BLaER1 treated with 17β-estradiol and CSF1 and Interleukin-3, amounts not matched to agents 10 nM and 100 nM (cell line): ENCODE measurements at regions not wholly inside any gene's neighbourhood (a gene's known extent, or its start where the extent isn't known, plus 50 kb on each side); places are given as distances from the start of the nearest gene placed in this dataset.
"Not testable (repeated sequence)": the region's sequence is repeated elsewhere in the genome, so short reads cannot be mapped to it uniquely, and the experiment has no call there.

Experiments
- H3K27ac ChIP-seq, 11 experiments: shearing (Covaris generic); formaldehyde crosslinking; 2 replicates each; pipeline ENCODE4 v1.8.1; 2022
- H3K27me3 ChIP-seq, 11 experiments: shearing (Covaris generic); formaldehyde crosslinking; 2 replicates each; pipeline ENCODE4 v1.8.1; 2022
- H3K36me3 ChIP-seq, 11 experiments: shearing (Covaris generic); formaldehyde crosslinking; 2 replicates each; pipeline ENCODE4 v1.8.1; 2022
- H3K4me1 ChIP-seq, 10 experiments: shearing (Covaris generic); formaldehyde crosslinking; 2 replicates each; pipeline ENCODE4 v1.8.1; 2022
- H3K4me2 ChIP-seq, 11 experiments: shearing (Covaris generic); formaldehyde crosslinking; 2 replicates each; pipeline ENCODE4 v1.8.1; 2022
- H3K4me3 ChIP-seq, 10 experiments: shearing (Covaris generic); formaldehyde crosslinking; 2 replicates each; pipeline ENCODE4 v1.8.1; 2022
- H3K9ac ChIP-seq, 11 experiments: shearing (Covaris generic); formaldehyde crosslinking; 2 replicates each; pipeline ENCODE4 v1.8.1; 2022
- H3K9me3 ChIP-seq, 11 experiments: shearing (Covaris generic); formaldehyde crosslinking; replicated peaks in 1 of 11; 2 replicates each; pipeline ENCODE4 v1.8.1; 2022
- H4K20me1 ChIP-seq, 11 experiments: shearing (Covaris generic); formaldehyde crosslinking; 2 replicates each; pipeline ENCODE4 v1.8.1; 2022
- Cebpa-rat ChIP-seq, 11 experiments: shearing (Covaris generic); IDR thresholded peaks; 2 replicates each; pipeline ENCODE4 v1.8.1; 2022

- TF ChIP-seq Cebpa-rat (IDR thresholded peaks at IDR 0.05): no peak
- no peaks in the 10 kb centered on the region for H3K4me1 ChIP-seq
These were observed 506.9 kb upstream of the NAALADL2 start for GRCh38 chr3:174352227-174352626.

GRCh38 chr3:174355505-174355904 is 503.6 kb upstream of the NAALADL2 start:
- H3K9ac ChIP-seq: no peak overlapping the region
- H3K36me3 ChIP-seq: no peaks in the 10 kb centered on the region
- peaks cover 0 to 19% (median 0%) of the 10 kb centered on the region in 11 experiments; a peak in 3 of 22 replicates for H3K9me3 ChIP-seq
- no peaks in the 10 kb centered on the region for H3K27me3 ChIP-seq
- H3K27ac ChIP-seq: no peak overlapping the region
- no peak overlapping the region for H3K4me3 ChIP-seq
- H4K20me1 ChIP-seq: no peaks in the 10 kb centered on the region
- H3K4me1 ChIP-seq: no peaks in the 10 kb centered on the region
- no peak for TF ChIP-seq Cebpa-rat (IDR thresholded peaks at IDR 0.05)
- H3K4me2 ChIP-seq: no peak overlapping the region

More at GRCh38 chr3:174352227-174352626, 506.9 kb upstream of the NAALADL2 start:
- Histone ChIP-seq H3K27ac (no peak overlapping the region), H3K9me3 (peaks cover 0 to 27% (median 0%) of the 10 kb centered on the region in 11 experiments; a peak in 4 of 22 replicates), H3K4me2 (no peak overlapping the region), H3K9ac (no peak overlapping the region), H3K4me3 (no peak overlapping the region), H4K20me1 (no peaks in the 10 kb centered on the region), H3K36me3 (no peaks in the 10 kb centered on the region), H3K27me3 (no peaks in the 10 kb centered on the region)

DNA sequence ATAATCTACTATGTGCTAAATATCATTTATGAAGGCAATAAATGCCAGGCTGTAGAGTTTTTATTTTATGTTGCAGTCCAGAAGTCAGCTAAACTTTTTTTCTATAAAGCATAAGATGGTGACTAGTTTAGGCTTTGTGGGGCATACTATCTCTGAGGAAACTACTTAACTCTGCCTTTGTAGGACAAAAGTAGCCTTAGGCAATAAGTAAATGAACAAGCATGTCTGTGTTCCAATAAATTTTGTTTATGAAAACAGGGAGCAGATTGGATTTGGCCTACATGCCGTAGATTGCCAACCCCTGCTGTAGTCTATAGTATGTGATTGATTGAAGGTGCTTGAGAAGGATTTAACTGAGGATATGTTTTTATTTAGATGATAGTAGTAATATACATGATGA is 502.5 kb upstream of the NAALADL2 start:
- Histone ChIP-seq H3K4me3 (no peak overlapping the region), H3K4me2 (no peak overlapping the region), H3K4me1 (no peaks in the 10 kb centered on the region), H3K27me3 (no peaks in the 10 kb centered on the region), H3K36me3 (no peaks in the 10 kb centered on the region), H3K27ac (no peak overlapping the region), H4K20me1 (no peaks in the 10 kb centered on the region), H3K9ac (no peak overlapping the region), H3K9me3 (peaks cover 0 to 10% (median 0%) of the 10 kb centered on the region in 11 experiments; a peak in 3 of 22 replicates)
- TF ChIP-seq Cebpa-rat (IDR thresholded peaks at IDR 0.05): no peak

DNA sequence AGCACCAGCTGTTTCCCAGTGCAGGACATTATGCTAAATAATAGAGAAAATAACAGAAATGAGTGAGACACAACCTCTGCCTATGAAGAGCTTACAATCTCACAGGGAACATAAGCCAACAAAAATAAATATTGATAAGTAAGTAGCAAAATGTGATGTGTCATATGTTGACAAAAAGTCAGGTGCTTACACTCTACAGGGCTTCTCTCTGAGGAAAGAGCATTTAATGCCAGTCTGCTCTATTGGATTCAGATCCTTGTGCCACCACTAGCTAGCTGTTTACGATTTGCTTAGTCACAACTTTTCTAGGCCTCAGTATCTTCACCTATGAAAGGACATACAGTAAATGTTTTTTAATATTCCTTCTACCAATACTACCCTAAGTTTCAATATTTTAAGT is 500.9 kb upstream of the NAALADL2 start:
- no peak for TF ChIP-seq Cebpa-rat (IDR thresholded peaks at IDR 0.05)
- H3K4me3 ChIP-seq: no peak overlapping the region
- H3K4me2 ChIP-seq: no peak overlapping the region
- no peak overlapping the region for H3K27ac ChIP-seq
- H3K27me3 ChIP-seq: no peaks in the 10 kb centered on the region
- H3K4me1 ChIP-seq: no peaks in the 10 kb centered on the region
- H3K9me3 ChIP-seq: no peaks in the 10 kb centered on the region
- H3K9ac ChIP-seq: no peak overlapping the region
- no peaks in the 10 kb centered on the region for H3K36me3 ChIP-seq
- H4K20me1 ChIP-seq: no peaks in the 10 kb centered on the region

DNA sequence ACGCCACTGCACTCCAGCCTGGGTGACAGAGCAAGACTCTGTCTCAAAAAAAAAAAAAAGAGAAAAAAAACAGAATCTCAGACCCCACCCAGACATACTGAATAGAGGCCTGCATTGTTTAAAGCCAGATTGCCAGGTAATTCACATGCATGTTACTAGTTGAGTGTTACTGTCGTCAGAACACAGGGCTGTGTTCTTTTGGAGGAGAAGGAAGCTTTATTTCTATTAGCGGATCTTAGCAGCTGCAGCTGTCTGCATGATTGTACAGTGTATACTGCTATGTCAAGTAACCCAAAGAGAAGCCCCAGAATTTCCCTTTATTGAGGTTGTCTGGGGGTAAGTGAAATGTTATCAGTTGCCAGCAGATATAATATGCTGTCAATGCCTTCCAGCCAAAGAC is 496.6 kb upstream of the NAALADL2 start:
- Histone ChIP-seq H3K4me2 (no peak overlapping the region), H3K4me1 (no peaks in the 10 kb centered on the region), H3K9ac (no peak overlapping the region), H3K4me3 (no peak overlapping the region), H3K27ac (no peak overlapping the region), H3K9me3 (peaks cover 0 to 4% (median 0%) of the 10 kb centered on the region in 11 experiments; a peak in 1 of 22 replicates), H4K20me1 (no peaks in the 10 kb centered on the region), H3K36me3 (no peaks in the 10 kb centered on the region), H3K27me3 (no peaks in the 10 kb centered on the region)
- TF ChIP-seq Cebpa-rat (IDR thresholded peaks at IDR 0.05): no peak

DNA sequence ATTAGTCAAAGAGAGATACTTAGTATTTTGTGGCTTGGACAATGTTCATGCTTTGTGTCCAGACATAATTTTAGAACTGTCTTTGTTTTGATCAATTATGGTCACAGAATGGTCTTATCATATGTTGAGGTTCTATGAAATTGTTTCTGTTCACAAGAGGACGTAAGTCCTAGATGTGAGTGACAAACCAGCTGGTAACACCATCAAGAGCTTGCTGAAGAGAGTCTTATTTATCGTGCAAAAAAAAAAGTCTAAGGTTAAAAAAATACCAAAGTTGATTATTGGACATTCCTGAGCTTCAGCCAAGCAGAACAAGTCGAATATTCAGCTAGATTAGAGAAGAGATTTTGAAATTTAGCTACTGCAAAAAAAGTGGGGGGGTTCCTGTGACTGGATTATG is 495.9 kb upstream of the NAALADL2 start:
- H3K4me1 ChIP-seq: no peaks in the 10 kb centered on the region
- peaks cover 0 to 8% (median 0%) of the 10 kb centered on the region in 11 experiments; a peak in 1 of 22 replicates for H3K9me3 ChIP-seq
- TF ChIP-seq Cebpa-rat (IDR thresholded peaks at IDR 0.05): no peak
- no peaks in the 10 kb centered on the region for H3K36me3 ChIP-seq
- no peak overlapping the region for H3K4me2 ChIP-seq
- H3K27ac ChIP-seq: no peak overlapping the region
- H3K27me3 ChIP-seq: no peaks in the 10 kb centered on the region
- no peak overlapping the region for H3K9ac ChIP-seq
- H4K20me1 ChIP-seq: no peaks in the 10 kb centered on the region
- H3K4me3 ChIP-seq: no peak overlapping the region

DNA sequence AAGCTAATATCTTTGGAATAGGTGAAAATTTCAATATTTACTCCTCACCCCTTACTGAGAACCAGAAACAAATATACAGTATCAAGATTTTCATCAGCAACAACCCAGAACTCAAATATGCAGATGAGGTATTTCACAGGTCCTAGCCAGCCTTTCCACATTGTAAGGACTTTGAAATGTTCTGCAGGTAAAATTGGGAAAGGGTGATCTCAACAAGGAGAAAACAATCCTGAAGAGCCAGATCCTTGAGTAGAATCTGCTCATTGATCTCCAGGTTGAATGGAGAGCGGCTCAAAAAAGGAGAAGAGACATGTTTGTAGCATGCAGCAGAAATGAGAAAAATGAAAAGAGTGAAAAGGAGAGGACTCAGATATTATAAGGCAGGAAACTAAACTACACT is 493.3 kb upstream of the NAALADL2 start:
- Histone ChIP-seq H3K4me2 (no peak overlapping the region), H3K9me3 (peaks cover 0 to 11% (median 0%) of the 10 kb centered on the region in 11 experiments; a peak in 3 of 22 replicates), H3K36me3 (no peaks in the 10 kb centered on the region), H3K9ac (no peak overlapping the region), H3K27me3 (no peaks in the 10 kb centered on the region), H3K4me3 (no peak overlapping the region), H3K27ac (no peak overlapping the region), H4K20me1 (no peaks in the 10 kb centered on the region), H3K4me1 (no peaks in the 10 kb centered on the region)
- no peak for TF ChIP-seq Cebpa-rat (IDR thresholded peaks at IDR 0.05)

DNA sequence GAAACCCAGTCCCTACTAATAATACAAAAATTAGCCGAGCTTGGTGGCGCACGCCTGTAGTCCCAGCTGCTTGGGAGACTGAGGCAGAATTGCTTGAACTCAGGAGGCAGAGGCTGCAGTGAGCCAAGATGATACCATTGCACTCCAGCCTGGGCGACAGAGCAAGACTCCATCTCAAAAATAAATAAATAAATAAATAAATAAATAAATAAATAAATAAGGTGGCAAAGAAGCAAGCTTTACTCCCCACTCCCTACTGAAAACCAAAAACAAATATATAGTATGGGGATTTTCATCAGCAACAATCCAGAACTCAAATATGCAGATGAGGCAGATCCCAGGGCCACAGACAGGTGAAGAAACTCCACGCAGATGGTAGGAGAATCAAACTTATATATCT is 492.2 kb upstream of the NAALADL2 start:
- not testable (repeated sequence) for H3K4me1 ChIP-seq, H3K9ac ChIP-seq, H3K36me3 ChIP-seq, H3K4me3 ChIP-seq, H4K20me1 ChIP-seq, H3K27ac ChIP-seq, H3K27me3 ChIP-seq, H3K4me2 ChIP-seq
- H3K9me3 ChIP-seq: peaks cover 0 to 11% (median 0%) of the 10 kb centered on the region in 11 experiments; a peak in 3 of 22 replicates

GRCh38 chr3:174376346-174376745 is 482.8 kb upstream of the NAALADL2 start:
- Histone ChIP-seq H3K4me2 (no peak overlapping the region), H3K9ac (no peak overlapping the region)

GRCh38 chr3:174377096-174377495 is 482.0 kb upstream of the NAALADL2 start:
- Histone ChIP-seq H3K4me1 (no peaks in the 10 kb centered on the region), H3K27me3 (no peaks in the 10 kb centered on the region), H3K9ac (no peak overlapping the region), H3K36me3 (no peaks in the 10 kb centered on the region), H4K20me1 (no peaks in the 10 kb centered on the region), H3K9me3 (peaks cover 0 to 10% (median 7%) of the 10 kb centered on the region in 11 experiments; a peak in 11 of 22 replicates), H3K4me2 (no peak overlapping the region), H3K27ac (no peak overlapping the region), H3K4me3 (no peak overlapping the region)
- no peak for TF ChIP-seq Cebpa-rat (IDR thresholded peaks at IDR 0.05)

More at GRCh38 chr3:174376346-174376745, 482.8 kb upstream of the NAALADL2 start:
- H3K27me3 ChIP-seq: no peaks in the 10 kb centered on the region
- H3K27ac ChIP-seq: no peak overlapping the region
- H3K4me3 ChIP-seq: no peak overlapping the region
- H3K9me3 ChIP-seq: peaks cover 0 to 10% (median 7%) of the 10 kb centered on the region in 11 experiments; a peak in 11 of 22 replicates
- no peak for TF ChIP-seq Cebpa-rat (IDR thresholded peaks at IDR 0.05)
- H3K4me1 ChIP-seq: no peaks in the 10 kb centered on the region
- H3K36me3 ChIP-seq: no peaks in the 10 kb centered on the region
- no peaks in the 10 kb centered on the region for H4K20me1 ChIP-seq
